Jurkat, Clone E6-1 (cell line): ENCODE measurements at regions not wholly inside any gene's neighbourhood (a gene's known extent, or its start where the extent isn't known, plus 50 kb on each side); places are given as distances from the start of the nearest gene placed in this dataset.
"Not testable (repeated sequence)": the region's sequence is repeated elsewhere in the genome, so short reads cannot be mapped to it uniquely, and the experiment has no call there.

ENCODE experiments used
- DNase-seq: peaks from one replicate; pipeline ENCODE4 v3.0.0-alpha.2; 2011; ENCODE audit warnings: low read depth, low spot score
- H3K4me3 ChIP-seq: 2 replicates; pipeline ENCODE4 v1.5.1; 2011; ENCODE audit warnings: mild to moderate bottlenecking, low read length, control low read depth, moderate library complexity

DNA sequence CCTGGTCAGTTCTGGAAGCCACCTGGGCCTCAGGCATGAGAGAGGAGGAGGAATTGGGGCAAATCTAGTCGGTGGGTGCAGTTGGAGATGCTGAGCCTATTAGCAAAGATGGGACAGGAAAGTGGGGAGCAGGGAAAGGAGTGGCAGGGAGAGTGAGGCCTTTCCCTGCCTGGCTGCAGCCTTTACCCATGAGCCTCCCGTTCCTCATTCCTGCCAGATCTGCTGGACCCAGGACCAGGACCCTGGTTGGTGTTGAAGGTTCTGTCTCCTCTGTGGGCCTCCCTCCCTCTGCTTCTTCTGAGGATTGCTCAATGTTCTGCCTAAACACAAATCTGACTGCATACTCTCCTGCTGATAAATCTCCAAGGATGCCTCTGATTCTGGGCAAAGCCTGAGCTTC, 64.4 kb upstream of the ZNF337 start:
- DNase-seq, H3K4me3 ChIP-seq: not testable (repeated sequence)

DNA sequence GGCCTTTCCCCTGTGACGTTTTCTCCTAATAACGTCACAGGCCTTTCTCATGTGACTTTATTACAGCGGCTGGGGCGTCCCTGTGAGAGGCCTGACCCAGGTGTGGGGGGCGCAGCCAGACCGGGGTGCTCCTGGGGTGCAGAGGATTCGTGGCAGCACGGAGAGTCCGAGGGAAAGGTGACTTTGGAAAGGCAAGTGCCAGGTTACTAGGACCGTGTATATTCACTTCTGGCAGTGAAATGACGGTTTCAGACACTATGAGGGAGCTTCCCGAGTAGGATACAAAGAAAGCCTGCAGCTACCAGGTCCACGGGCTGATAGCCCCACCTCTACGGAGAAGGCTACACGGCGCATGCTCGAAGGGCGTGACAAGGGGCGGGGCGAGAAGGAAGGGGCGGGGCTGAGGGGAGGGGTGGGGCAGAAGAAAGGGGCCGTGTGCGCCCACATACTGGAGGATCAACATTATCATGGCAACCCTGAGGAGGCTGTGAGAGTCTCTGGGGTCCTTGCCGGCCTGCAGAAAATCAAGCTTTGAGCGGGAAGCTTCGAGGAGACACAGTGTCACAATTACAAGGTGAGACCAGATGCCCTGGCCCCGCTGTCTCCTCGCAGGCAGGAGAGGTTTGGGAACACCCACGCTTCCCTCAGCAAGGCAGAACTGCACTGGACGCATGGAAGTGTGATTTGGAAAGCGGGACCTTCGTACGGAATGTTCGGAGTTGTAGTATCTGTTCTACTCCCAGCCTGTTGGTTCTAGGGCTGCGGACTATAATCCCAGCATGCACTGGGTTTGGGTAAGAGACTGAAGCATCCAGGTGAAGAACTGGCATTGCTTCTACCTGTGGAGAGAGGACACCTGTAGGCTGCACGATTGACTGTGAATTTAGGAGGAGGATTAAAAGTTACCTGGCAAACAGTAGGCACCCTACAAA, 54.4 kb upstream of the ZNF337 start:
- H3K4me3 ChIP-seq = no peak overlapping the region
- no peak for DNase-seq

DNA sequence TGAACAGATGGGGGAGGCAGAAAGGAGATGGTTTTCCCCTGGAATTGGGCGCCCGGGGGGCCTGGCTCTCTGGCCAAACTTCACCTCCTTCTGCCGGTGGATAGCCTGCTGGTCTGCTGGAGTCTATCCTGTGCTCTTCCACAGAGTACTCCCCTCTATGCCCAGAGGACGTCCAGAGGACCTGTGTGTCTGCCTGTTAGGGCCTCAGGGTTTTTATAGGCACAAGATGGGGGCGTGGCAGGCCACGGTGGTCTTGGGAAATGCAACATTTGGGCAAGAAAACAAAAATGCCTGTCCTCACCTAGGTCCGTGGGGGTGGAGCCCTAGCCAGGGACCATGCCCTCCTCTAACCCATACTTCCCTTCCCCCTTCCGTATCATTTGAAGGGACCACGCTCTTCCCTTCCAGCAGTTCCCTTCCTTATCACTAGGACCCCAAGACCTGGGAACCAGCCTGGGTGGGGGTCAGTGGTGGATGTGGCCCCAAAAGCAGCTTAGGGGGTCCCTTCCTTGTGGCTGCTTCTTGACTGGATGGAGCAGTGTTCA, 53.6 kb upstream of the ZNF337 start:
- H3K4me3 ChIP-seq = no peak overlapping the region

DNA sequence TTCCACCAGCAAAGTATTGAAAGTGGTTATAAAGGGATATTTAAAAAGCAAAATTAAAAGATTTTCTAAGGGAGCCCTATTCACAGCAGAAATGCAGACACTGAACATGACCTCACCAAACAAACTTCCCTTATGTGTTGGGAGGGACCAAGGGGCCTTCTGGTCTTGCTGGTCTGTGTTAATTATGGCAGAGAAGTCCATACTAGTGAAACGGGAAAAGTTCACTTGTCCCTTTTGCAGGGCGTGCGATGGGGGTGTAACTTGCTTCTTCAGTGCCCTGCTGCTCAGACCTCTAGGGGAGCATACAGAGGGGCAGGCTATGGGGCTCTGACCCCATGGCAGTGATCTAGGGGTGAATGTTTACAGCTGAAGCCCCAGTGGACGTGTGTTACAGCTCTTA, 53.0 kb upstream of the ZNF337 start:
- DNase-seq = no peak

More for the DNA sequence above, 53.6 kb upstream of the ZNF337 start:
- DNase-seq = no peak

More for the DNA sequence above, 53.0 kb upstream of the ZNF337 start:
- no peak overlapping the region for H3K4me3 ChIP-seq
